ENCODE measurements at regions not wholly inside any gene's neighbourhood (a gene's known extent, or its start where the extent isn't known, plus 50 kb on each side); places are given as distances from the start of the nearest gene placed in this dataset.

GRCh38 chr6:168785720-168786511 lies 344.9 kb downstream of the SMOC2 start:
- H3K36me3 Mint-ChIP-seq (ENCODE audit: low read depth, unreplicated experiment), result peaks cover 2% of the 10 kb centered on the region
- Histone ChIP-seq H3K4me3 (ENCODE audit: insufficient read depth, low read depth, low read length) (no peak overlapping the region), H3K9ac (ENCODE audit: low read length) (no peak overlapping the region), H3K27ac (ENCODE audit: low read depth, low read length) (no peak overlapping the region), H3K36me3 (ENCODE audit: insufficient read depth, low read length) (no peaks in the 10 kb centered on the region), H4K20me1 (ENCODE audit: insufficient read depth, low read length) (no peaks in the 10 kb centered on the region), H3K79me2 (ENCODE audit: insufficient read depth, low read length) (no peaks in the 10 kb centered on the region), H3K9me3 (ENCODE audit: insufficient read depth, low read depth, low read length) (peaks cover 3% of the 10 kb centered on the region), H3K4me1 (ENCODE audit: insufficient read depth, low read length) (no peaks in the 10 kb centered on the region), H3K4me2 (ENCODE audit: low read length) (no peak overlapping the region), H3K27me3 (ENCODE audit: insufficient read depth, low read length) (no peaks in the 10 kb centered on the region), H2AFZ (ENCODE audit: low read depth, low read length) (no peak overlapping the region)
- H3K27me3 Mint-ChIP-seq (ENCODE audit: low read depth, unreplicated experiment), result peaks cover 8% of the 10 kb centered on the region
- TF ChIP-seq, protein P1, sequence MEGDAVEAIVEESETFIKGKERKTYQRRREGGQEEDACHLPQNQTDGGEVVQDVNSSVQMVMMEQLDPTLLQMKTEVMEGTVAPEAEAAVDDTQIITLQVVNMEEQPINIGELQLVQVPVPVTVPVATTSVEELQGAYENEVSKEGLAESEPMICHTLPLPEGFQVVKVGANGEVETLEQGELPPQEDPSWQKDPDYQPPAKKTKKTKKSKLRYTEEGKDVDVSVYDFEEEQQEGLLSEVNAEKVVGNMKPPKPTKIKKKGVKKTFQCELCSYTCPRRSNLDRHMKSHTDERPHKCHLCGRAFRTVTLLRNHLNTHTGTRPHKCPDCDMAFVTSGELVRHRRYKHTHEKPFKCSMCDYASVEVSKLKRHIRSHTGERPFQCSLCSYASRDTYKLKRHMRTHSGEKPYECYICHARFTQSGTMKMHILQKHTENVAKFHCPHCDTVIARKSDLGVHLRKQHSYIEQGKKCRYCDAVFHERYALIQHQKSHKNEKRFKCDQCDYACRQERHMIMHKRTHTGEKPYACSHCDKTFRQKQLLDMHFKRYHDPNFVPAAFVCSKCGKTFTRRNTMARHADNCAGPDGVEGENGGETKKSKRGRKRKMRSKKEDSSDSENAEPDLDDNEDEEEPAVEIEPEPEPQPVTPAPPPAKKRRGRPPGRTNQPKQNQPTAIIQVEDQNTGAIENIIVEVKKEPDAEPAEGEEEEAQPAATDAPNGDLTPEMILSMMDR (IDR thresholded peaks at IDR 0.05; ENCODE audit: insufficient read depth, low read depth, low read length), result no peak
- no peak overlapping the region for H3K27ac Mint-ChIP-seq (ENCODE audit: unreplicated experiment)
- DNase-seq (ENCODE audit: low read depth), result no peak
- FAIRE-seq, result no peak
- no peak overlapping the region for H3K4me3 Mint-ChIP-seq (ENCODE audit: unreplicated experiment)
- no peaks in the 10 kb centered on the region for H3K4me1 Mint-ChIP-seq (ENCODE audit: low read depth, unreplicated experiment)
- H3K9me3 Mint-ChIP-seq (ENCODE audit: unreplicated experiment), result peaks cover 3% of the 10 kb centered on the region

DNA sequence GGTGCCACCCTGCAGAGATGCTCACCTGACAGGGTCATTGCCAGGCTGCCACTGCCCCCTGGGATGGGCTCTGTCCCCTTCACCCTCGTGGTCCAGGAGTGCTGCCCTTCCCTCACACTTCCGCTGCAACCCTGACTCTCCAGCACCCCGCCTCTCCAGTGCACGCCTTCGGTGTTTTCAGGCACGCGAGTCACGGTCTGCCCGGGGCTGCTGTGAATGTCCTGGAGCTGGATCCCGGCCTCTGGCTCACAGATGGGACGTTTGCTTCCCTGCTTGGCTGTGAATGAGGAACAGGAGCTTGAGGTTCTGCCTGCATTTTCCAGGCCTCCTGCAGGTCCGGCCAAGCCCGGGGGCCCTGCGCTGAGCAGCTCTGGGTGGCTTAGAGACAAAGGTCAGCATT lies 343.4 kb downstream of the SMOC2 start:
- H3K36me3 Mint-ChIP-seq (ENCODE audit: low read depth, unreplicated experiment), result peaks cover 2% of the 10 kb centered on the region
- Histone ChIP-seq H3K9me3 (ENCODE audit: insufficient read depth, low read depth, low read length) (peaks cover 3% of the 10 kb centered on the region), H2AFZ (ENCODE audit: low read depth, low read length) (no peak overlapping the region), H3K79me2 (ENCODE audit: insufficient read depth, low read length) (no peaks in the 10 kb centered on the region), H3K27ac (ENCODE audit: low read depth, low read length) (no peak overlapping the region), H3K36me3 (ENCODE audit: insufficient read depth, low read length) (no peaks in the 10 kb centered on the region), H3K27me3 (ENCODE audit: insufficient read depth, low read length) (no peaks in the 10 kb centered on the region), H3K4me1 (ENCODE audit: insufficient read depth, low read length) (no peaks in the 10 kb centered on the region), H3K4me2 (ENCODE audit: low read length) (no peak overlapping the region), H3K4me3 (ENCODE audit: insufficient read depth, low read depth, low read length) (no peak overlapping the region), H4K20me1 (ENCODE audit: insufficient read depth, low read length) (no peaks in the 10 kb centered on the region), H3K9ac (ENCODE audit: low read length) (no peak overlapping the region)
- no peak for TF ChIP-seq EZH2 (IDR thresholded peaks at IDR 0.05; ENCODE audit: insufficient read depth, low read length)
- TF ChIP-seq, protein P1 (IDR thresholded peaks at IDR 0.05; ENCODE audit: insufficient read depth, low read depth, low read length), result no peak
- peaks cover 1% of the 10 kb centered on the region for H3K27me3 Mint-ChIP-seq (ENCODE audit: low read depth, unreplicated experiment)
- H3K4me3 Mint-ChIP-seq (ENCODE audit: unreplicated experiment), result no peak overlapping the region
- no peak overlapping the region for H3K27ac Mint-ChIP-seq (ENCODE audit: unreplicated experiment)
- H3K4me1 Mint-ChIP-seq (ENCODE audit: low read depth, unreplicated experiment), result no peaks in the 10 kb centered on the region
- no peaks in the 10 kb centered on the region for H3K9me3 Mint-ChIP-seq (ENCODE audit: unreplicated experiment)
- FAIRE-seq (no peak), DNase-seq (ENCODE audit: low read depth) (no peak)

DNA sequence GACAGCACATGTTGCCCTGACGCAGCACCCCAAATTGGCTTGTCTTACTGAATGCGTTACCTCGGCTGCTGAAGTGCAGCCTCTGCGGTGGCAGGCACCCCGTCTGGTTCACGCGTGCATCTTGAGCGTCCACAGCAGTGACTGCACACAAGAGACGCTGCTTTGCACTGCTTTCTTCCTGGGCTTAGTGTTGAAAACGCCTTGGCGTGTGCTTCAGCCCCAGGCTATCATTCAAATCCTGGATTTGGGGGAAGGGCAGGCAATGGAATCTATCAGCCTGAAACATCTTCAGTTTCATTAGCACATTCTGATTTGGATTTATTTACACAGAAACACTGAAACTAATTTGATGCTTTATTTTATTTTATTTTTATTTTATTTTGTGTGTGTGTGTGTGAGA lies 342.7 kb downstream of the SMOC2 start:
- H3K27ac Mint-ChIP-seq (ENCODE audit: unreplicated experiment), result no peak overlapping the region
- H3K4me3 Mint-ChIP-seq (ENCODE audit: unreplicated experiment), result no peak overlapping the region
- Histone ChIP-seq H3K9me3 (ENCODE audit: insufficient read depth, low read depth, low read length) (peaks cover 3% of the 10 kb centered on the region), H3K27ac (ENCODE audit: low read depth, low read length) (no peak overlapping the region), H2AFZ (ENCODE audit: low read depth, low read length) (no peak overlapping the region), H4K20me1 (ENCODE audit: insufficient read depth, low read length) (no peaks in the 10 kb centered on the region), H3K9ac (ENCODE audit: low read length) (no peak overlapping the region), H3K79me2 (ENCODE audit: insufficient read depth, low read length) (no peaks in the 10 kb centered on the region), H3K4me3 (ENCODE audit: insufficient read depth, low read depth, low read length) (no peak overlapping the region), H3K36me3 (ENCODE audit: insufficient read depth, low read length) (no peaks in the 10 kb centered on the region), H3K4me1 (ENCODE audit: insufficient read depth, low read length) (no peaks in the 10 kb centered on the region), H3K4me2 (ENCODE audit: low read length) (no peak overlapping the region), H3K27me3 (ENCODE audit: insufficient read depth, low read length) (no peaks in the 10 kb centered on the region)
- H3K27me3 Mint-ChIP-seq (ENCODE audit: low read depth, unreplicated experiment), result no peaks in the 10 kb centered on the region
- H3K4me1 Mint-ChIP-seq (ENCODE audit: low read depth, unreplicated experiment), result no peaks in the 10 kb centered on the region
- TF ChIP-seq EZH2 (IDR thresholded peaks at IDR 0.05; ENCODE audit: insufficient read depth, low read length), result no peak
- no peak for DNase-seq (ENCODE audit: low read depth)
- no peaks in the 10 kb centered on the region for H3K9me3 Mint-ChIP-seq (ENCODE audit: unreplicated experiment)
- no peak for FAIRE-seq
- H3K36me3 Mint-ChIP-seq (ENCODE audit: low read depth, unreplicated experiment), result peaks cover 2% of the 10 kb centered on the region
